ENCODE measurements at regions not wholly inside any gene's neighbourhood (a gene's known extent, or its start where the extent isn't known, plus 50 kb on each side); places are given as distances from the start of the nearest gene placed in this dataset.

- TF ChIP-seq, protein P1, sequence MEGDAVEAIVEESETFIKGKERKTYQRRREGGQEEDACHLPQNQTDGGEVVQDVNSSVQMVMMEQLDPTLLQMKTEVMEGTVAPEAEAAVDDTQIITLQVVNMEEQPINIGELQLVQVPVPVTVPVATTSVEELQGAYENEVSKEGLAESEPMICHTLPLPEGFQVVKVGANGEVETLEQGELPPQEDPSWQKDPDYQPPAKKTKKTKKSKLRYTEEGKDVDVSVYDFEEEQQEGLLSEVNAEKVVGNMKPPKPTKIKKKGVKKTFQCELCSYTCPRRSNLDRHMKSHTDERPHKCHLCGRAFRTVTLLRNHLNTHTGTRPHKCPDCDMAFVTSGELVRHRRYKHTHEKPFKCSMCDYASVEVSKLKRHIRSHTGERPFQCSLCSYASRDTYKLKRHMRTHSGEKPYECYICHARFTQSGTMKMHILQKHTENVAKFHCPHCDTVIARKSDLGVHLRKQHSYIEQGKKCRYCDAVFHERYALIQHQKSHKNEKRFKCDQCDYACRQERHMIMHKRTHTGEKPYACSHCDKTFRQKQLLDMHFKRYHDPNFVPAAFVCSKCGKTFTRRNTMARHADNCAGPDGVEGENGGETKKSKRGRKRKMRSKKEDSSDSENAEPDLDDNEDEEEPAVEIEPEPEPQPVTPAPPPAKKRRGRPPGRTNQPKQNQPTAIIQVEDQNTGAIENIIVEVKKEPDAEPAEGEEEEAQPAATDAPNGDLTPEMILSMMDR (IDR thresholded peaks at IDR 0.05): no peak
- TF ChIP-seq POLR2A (IDR thresholded peaks at IDR 0.05): no peak
Observed at GRCh38 chr2:36262581-36262980, 93.0 kb upstream of the CRIM1 start.
